ENCODE measurements at regions not wholly inside any gene's neighbourhood (a gene's known extent, or its start where the extent isn't known, plus 50 kb on each side); places are given as distances from the start of the nearest gene placed in this dataset.

DNA sequence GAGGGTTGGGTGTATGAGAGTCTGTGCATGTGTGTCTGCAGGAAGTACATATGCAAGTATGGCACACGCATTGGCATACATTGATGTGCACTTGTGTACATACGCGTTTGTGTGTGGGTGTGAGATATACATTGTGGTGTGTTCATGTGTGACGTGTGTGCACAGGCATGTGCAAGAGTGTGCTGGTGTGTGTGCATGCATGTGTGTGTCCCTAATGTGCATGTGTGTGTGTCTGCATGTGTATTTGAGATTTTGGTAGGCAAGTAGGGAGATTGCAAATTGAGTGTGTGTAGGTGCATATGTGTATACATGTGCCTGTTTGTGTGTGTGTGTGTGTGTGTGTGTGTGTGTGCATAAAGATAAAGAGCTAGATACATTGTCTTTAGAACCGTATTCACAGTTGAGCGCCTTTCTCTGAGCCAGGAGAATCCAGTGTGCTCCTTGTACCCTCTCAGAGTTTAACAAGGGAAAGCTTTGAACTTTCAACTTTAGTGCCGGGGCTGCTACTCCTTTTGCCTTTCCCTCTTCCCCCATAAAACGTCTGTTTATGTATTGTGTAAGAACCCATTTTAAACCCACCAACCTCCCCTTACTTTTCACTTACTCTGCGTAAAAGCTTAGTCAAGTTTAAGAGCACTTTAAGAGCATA, 152.4 kb upstream of the CHL1 start:
- H3K9ac ChIP-seq (ENCODE audit: low read depth, low read length): no peak overlapping the region
- CTCF ChIA-PET: interaction anchor here (1.0 kb wide), 1 partner anchor 310 kb away, joined by 3 read pairs; no protein-coding TSS in a partner anchor
- no peak overlapping the region for H3K4me3 ChIP-seq (ENCODE audit: insufficient read depth, low read depth, low read length)
- no peak overlapping the region for H3K18ac ChIP-seq (ENCODE audit: low read depth, low read length)
- in situ Hi-C loops (cut with MboI; ENCODE audit: low sequenced_read_pairs) (no loop called here), intact Hi-C loops (cut with micrococcal nuclease) (no loop called here), dilution Hi-C loops (cut with HindIII; ENCODE audit: low sequenced_read_pairs, unreplicated experiment) (no loop called here)
- H2BK5ac ChIP-seq (ENCODE audit: low read depth, low read length, poor library complexity, severe bottlenecking): no peak overlapping the region
- no peak overlapping the region for H2BK20ac ChIP-seq (ENCODE audit: low read depth, low read length)
- no peak overlapping the region for H3K4me2 ChIP-seq (ENCODE audit: low read depth, low read length)
- no peak overlapping the region for H2BK15ac ChIP-seq (ENCODE audit: low read depth, low read length)
- DNase-seq: no peak
- H3K56ac ChIP-seq (ENCODE audit: extremely low read depth, insufficient read depth, low read length): no peak overlapping the region
- WGBS, 2 experiments (ENCODE audit: extremely low coverage in 2 of 2, insufficient read length in 1 of 2): 83% methylated on average over 3 of the region's 9 CpGs; no CpG with 5 or more reads in 1 of the 2 experiments
- H3K36me3 ChIP-seq (ENCODE audit: control insufficient read depth, insufficient read depth, low read length): no peaks in the 10 kb centered on the region
- H3K27ac ChIP-seq (ENCODE audit: insufficient read depth, low read length): no peak overlapping the region
- H3K4me1 ChIP-seq (ENCODE audit: control insufficient read depth, insufficient read depth, low read length): no peaks in the 10 kb centered on the region
- no peak overlapping the region for H3K14ac ChIP-seq (replicated peaks; ENCODE audit: low read depth, low read length)
- POLR2A ChIA-PET (ENCODE audit: unreplicated experiment): no interaction called here
- no peaks in the 10 kb centered on the region for H4K20me1 ChIP-seq (ENCODE audit: insufficient read depth, low read length)
- ATAC-seq (ENCODE audit: low read depth): no peak
- no peak overlapping the region for H3K4ac ChIP-seq (ENCODE audit: low read depth, low read length)
- TF ChIP-seq FOS (IDR thresholded peaks at IDR 0.05; ENCODE audit: low read depth, low read length) (no peak), CHD1 (IDR thresholded peaks at IDR 0.05; ENCODE audit: low read depth, low read length) (no peak), RCOR1 (IDR thresholded peaks at IDR 0.05; ENCODE audit: insufficient replicate concordance, low read length) (no peak), NFE2L2 (IDR thresholded peaks at IDR 0.05; ENCODE audit: low read depth, low read length) (no peak), RAD21 (IDR thresholded peaks at IDR 0.05; ENCODE audit: low read length) (no peak), MAZ (IDR thresholded peaks at IDR 0.05; ENCODE audit: borderline replicate concordance, low read depth, low read length) (no peak), MAFK (IDR thresholded peaks at IDR 0.05; ENCODE audit: low read depth, low read length) (no peak), RFX5 (IDR thresholded peaks at IDR 0.05; ENCODE audit: low read depth, low read length) (no peak), MXI1 (IDR thresholded peaks at IDR 0.05; ENCODE audit: borderline replicate concordance, low read depth, low read length) (no peak), POLR2A (IDR thresholded peaks at IDR 0.05; ENCODE audit: low read depth, low read length) (no peak), SMC3 (IDR thresholded peaks at IDR 0.05; ENCODE audit: low read depth, low read length) (no peak), BHLHE40 (IDR thresholded peaks at IDR 0.05; ENCODE audit: low read depth, low read length) (no peak), CEBPB (IDR thresholded peaks at IDR 0.05; ENCODE audit: low read depth, low read length) (no peak)
- TF ChIP-seq, protein P1, sequence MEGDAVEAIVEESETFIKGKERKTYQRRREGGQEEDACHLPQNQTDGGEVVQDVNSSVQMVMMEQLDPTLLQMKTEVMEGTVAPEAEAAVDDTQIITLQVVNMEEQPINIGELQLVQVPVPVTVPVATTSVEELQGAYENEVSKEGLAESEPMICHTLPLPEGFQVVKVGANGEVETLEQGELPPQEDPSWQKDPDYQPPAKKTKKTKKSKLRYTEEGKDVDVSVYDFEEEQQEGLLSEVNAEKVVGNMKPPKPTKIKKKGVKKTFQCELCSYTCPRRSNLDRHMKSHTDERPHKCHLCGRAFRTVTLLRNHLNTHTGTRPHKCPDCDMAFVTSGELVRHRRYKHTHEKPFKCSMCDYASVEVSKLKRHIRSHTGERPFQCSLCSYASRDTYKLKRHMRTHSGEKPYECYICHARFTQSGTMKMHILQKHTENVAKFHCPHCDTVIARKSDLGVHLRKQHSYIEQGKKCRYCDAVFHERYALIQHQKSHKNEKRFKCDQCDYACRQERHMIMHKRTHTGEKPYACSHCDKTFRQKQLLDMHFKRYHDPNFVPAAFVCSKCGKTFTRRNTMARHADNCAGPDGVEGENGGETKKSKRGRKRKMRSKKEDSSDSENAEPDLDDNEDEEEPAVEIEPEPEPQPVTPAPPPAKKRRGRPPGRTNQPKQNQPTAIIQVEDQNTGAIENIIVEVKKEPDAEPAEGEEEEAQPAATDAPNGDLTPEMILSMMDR (conservative IDR thresholded peaks at IDR 0.05; ENCODE audit: low read depth, low read length): no peak
- TF ChIP-seq, protein P2, sequence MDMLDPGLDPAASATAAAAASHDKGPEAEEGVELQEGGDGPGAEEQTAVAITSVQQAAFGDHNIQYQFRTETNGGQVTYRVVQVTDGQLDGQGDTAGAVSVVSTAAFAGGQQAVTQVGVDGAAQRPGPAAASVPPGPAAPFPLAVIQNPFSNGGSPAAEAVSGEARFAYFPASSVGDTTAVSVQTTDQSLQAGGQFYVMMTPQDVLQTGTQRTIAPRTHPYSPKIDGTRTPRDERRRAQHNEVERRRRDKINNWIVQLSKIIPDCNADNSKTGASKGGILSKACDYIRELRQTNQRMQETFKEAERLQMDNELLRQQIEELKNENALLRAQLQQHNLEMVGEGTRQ (IDR thresholded peaks at IDR 0.05; ENCODE audit: low read depth, low read length): no peak
- TF ChIP-seq, protein P3, sequence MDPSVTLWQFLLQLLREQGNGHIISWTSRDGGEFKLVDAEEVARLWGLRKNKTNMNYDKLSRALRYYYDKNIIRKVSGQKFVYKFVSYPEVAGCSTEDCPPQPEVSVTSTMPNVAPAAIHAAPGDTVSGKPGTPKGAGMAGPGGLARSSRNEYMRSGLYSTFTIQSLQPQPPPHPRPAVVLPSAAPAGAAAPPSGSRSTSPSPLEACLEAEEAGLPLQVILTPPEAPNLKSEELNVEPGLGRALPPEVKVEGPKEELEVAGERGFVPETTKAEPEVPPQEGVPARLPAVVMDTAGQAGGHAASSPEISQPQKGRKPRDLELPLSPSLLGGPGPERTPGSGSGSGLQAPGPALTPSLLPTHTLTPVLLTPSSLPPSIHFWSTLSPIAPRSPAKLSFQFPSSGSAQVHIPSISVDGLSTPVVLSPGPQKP (IDR thresholded peaks at IDR 0.05; ENCODE audit: borderline replicate concordance, low read depth, low read length): no peak
- H4K8ac ChIP-seq (ENCODE audit: low read depth in 2 of 2, low read length in 2 of 2): no peak overlapping the region
- no peak overlapping the region for H3K23ac ChIP-seq (ENCODE audit: low read depth, low read length)
- no TSS peak for BruUV-seq (replicated peaks)
- no peak overlapping the region for H2AFZ ChIP-seq (replicated peaks; ENCODE audit: low read length, poor library complexity)
- no peak overlapping the region for H2BK120ac ChIP-seq (ENCODE audit: low read depth, low read length)
- H2AK5ac ChIP-seq (ENCODE audit: low read depth, low read length): no peak overlapping the region
- H4K91ac ChIP-seq (ENCODE audit: insufficient read depth, low read depth, low read length): no peak overlapping the region
- no peak overlapping the region for H2AK9ac ChIP-seq (replicated peaks; ENCODE audit: low read depth, low read length, poor library complexity)
- no peaks in the 10 kb centered on the region for H3K79me1 ChIP-seq (ENCODE audit: low read depth in 1 of 2, low read length in 2 of 2)
- no peaks in the 10 kb centered on the region for H3K9me3 ChIP-seq (ENCODE audit: control insufficient read depth, insufficient read depth, low read length)
- no peaks in the 10 kb centered on the region for H3K27me3 ChIP-seq (ENCODE audit: control insufficient read depth, insufficient read depth, low read length)
- no peaks in the 10 kb centered on the region for H3K9me1 ChIP-seq (ENCODE audit: insufficient read depth, low read length)
- no peak overlapping the region for H4K5ac ChIP-seq (ENCODE audit: low read depth, low read length)
